GM23248 (cell line): ENCODE measurements at regions not wholly inside any gene's neighbourhood (a gene's known extent, or its start where the extent isn't known, plus 50 kb on each side); places are given as distances from the start of the nearest gene placed in this dataset.

Experiments used
- EZH2 ChIP-seq: fragments of 200-600 bp; sonication (generic); IDR thresholded peaks from 2 replicates; pipeline ENCODE4 v1.6.1; 2018; ENCODE audit warnings: antibody characterized with exemption, mild to moderate bottlenecking; ENCODE audit not compliant: insufficient read depth, poor library complexity, severe bottlenecking
- EZH2phosphoT487 ChIP-seq: fragments of 200-600 bp; sonication (generic); IDR thresholded peaks from 2 replicates; pipeline ENCODE4 v1.6.1; 2018; ENCODE audit warnings: antibody characterized with exemption, moderate library complexity, mild to moderate bottlenecking, low read depth; ENCODE audit not compliant: insufficient read depth

DNA sequence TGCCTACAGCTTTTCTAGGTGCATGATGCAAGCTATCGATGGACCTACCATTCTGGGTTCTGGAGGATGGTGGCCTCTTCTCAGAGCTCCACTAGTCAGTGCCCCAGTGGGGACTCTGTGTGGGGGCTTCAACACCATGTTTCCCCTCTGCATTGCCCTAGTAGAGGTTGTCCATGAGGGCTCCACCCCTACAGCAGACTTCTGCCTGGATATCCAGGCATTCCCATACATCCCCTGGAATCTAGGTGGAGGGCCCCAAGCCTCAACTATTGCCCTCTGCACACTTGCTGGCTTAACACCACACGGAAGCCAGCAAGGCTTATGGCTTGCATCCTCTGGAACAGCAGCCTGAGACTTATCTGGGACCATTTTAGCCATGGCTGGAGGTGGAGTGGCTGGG, 1299.9 kb upstream of the MIR17HG start:
- TF ChIP-seq EZH2: no peak
- TF ChIP-seq EZH2phosphoT487: no peak
